Right atrium auricular region (tissue), 2 donors: ENCODE measurements at regions not wholly inside any gene's neighbourhood (a gene's known extent, or its start where the extent isn't known, plus 50 kb on each side); places are given as distances from the start of the nearest gene placed in this dataset.

Experiments used
- DNase-seq: peaks from one replicate; pipeline ENCODE4 v3.0.0-alpha.2; 2019; ENCODE audit warnings: low spot score
- H3K27ac ChIP-seq, 2 donors: fragments of 200-600 bp; sonication (generic); 1 replicate in 1 of 2; 2 replicates in 1 of 2; pipeline ENCODE4 v1.5.1; 2016 to 2019
- H3K27me3 ChIP-seq, 2 donors: fragments of 200-600 bp; sonication (generic); one replicate each; pipeline versions ENCODE4 v1.5.1 to v1.6.0; 2017 to 2019
- H3K36me3 ChIP-seq: fragments of 200-600 bp; sonication (generic); one replicate; pipeline ENCODE4 v1.5.1; 2016
- H3K4me1 ChIP-seq, 2 donors: fragments of 200-600 bp; sonication (generic); one replicate each; pipeline versions ENCODE4 v1.5.1 to v1.6.0; 2017 to 2019
- H3K4me3 ChIP-seq, 2 donors: fragments of 200-600 bp; sonication (generic); 1 replicate in 1 of 2; 2 replicates in 1 of 2; pipeline ENCODE4 v1.5.1; 2017 to 2019; ENCODE audit warnings: mild to moderate bottlenecking in 1 of 2, moderate library complexity in 1 of 2
- H3K9me3 ChIP-seq, 2 donors: fragments of 200-600 bp; sonication (generic); one replicate each; pipeline ENCODE4 v1.5.1; 2019
- TF ChIP-seq, protein P1 (sequence below), 2 donors: fragments of 200-600 bp; sonication (generic); IDR thresholded peaks; one replicate each; pipeline ENCODE4 v1.5.1; 2019; ENCODE audit warnings: antibody characterized with exemption in 2 of 2

DNA sequence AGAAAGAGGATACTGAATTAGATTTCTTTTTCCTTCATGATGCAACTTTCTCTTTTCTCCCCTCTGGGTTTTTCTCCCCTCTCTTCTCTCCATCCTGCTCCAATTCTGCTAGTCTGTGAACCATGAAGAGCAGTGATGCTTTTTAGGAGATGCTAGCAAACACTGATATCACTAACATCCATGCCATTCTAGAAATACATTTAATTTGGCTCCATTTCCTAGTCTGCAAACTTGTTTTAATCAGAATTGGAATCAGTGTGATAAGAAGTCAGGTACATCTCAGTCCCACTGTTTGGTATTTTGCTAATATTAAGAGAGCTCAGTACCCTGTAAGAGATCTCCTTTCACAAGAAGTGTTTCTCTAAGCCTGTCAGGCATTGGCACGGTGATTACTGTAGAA lies 437.1 kb downstream of the RWDD3 start:
- no peak for DNase-seq

DNA sequence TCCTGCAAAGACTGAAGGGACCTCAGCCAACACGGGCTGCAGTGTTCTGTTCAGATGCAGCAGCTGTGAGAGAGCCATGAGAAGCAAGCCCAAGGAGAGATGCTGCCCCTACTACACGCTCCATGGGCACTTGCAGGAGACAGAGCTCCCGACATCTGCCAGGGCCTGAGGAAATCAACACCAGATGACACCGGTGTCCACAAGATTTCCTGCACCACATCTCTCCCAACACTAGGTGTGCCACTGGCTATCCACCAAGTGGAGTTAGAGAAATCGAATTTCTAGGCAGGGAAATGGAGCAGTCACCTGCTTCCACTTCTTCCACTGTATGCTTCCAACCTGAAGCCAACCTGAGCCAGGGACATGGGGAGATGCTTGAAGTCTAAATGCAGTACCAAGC lies 445.3 kb downstream of the RWDD3 start:
- Histone ChIP-seq H3K4me3 (no peak overlapping the region), H3K4me1 (no peaks in the 10 kb centered on the region), H3K36me3 (no peaks in the 10 kb centered on the region), H3K27ac (no peak overlapping the region), H3K9me3 (no peaks in the 10 kb centered on the region), H3K27me3 (no peaks in the 10 kb centered on the region)
- TF ChIP-seq, protein P1, sequence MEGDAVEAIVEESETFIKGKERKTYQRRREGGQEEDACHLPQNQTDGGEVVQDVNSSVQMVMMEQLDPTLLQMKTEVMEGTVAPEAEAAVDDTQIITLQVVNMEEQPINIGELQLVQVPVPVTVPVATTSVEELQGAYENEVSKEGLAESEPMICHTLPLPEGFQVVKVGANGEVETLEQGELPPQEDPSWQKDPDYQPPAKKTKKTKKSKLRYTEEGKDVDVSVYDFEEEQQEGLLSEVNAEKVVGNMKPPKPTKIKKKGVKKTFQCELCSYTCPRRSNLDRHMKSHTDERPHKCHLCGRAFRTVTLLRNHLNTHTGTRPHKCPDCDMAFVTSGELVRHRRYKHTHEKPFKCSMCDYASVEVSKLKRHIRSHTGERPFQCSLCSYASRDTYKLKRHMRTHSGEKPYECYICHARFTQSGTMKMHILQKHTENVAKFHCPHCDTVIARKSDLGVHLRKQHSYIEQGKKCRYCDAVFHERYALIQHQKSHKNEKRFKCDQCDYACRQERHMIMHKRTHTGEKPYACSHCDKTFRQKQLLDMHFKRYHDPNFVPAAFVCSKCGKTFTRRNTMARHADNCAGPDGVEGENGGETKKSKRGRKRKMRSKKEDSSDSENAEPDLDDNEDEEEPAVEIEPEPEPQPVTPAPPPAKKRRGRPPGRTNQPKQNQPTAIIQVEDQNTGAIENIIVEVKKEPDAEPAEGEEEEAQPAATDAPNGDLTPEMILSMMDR (IDR thresholded peaks at IDR 0.05): no peak
- no peak for DNase-seq

More for the DNA sequence above, 437.1 kb downstream of the RWDD3 start:
- Histone ChIP-seq H3K27ac (no peak overlapping the region), H3K36me3 (no peaks in the 10 kb centered on the region), H3K27me3 (no peaks in the 10 kb centered on the region), H3K4me3 (no peak overlapping the region), H3K4me1 (no peaks in the 10 kb centered on the region), H3K9me3 (no peaks in the 10 kb centered on the region)
- TF ChIP-seq, protein P1 (IDR thresholded peaks at IDR 0.05): no peak

DNA sequence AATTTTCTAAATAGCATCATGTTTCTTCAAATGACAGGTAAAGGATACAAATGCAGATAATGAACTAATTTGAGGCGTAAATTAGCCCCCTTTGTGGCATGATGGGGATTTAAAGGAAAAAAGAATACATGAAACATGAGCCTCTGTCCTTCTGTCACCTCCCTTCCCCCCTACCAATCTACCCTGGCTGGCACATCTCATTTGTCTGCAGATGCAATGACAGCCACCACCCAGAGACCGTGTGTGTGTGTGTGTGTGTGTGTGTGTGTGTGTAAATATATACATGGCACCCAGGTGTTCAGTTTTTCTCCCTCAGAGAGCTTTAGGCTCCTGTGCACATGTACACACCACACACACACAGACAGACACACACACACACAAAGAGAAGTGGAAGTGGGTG lies 451.1 kb downstream of the RWDD3 start:
- H3K27ac ChIP-seq: no peak overlapping the region
- no peaks in the 10 kb centered on the region for H3K4me1 ChIP-seq
- H3K36me3 ChIP-seq: no peaks in the 10 kb centered on the region
- DNase-seq: no peak
- TF ChIP-seq, protein P1 (IDR thresholded peaks at IDR 0.05): no peak
- H3K27me3 ChIP-seq: no peaks in the 10 kb centered on the region
- no peaks in the 10 kb centered on the region for H3K9me3 ChIP-seq
- no peak overlapping the region for H3K4me3 ChIP-seq

DNA sequence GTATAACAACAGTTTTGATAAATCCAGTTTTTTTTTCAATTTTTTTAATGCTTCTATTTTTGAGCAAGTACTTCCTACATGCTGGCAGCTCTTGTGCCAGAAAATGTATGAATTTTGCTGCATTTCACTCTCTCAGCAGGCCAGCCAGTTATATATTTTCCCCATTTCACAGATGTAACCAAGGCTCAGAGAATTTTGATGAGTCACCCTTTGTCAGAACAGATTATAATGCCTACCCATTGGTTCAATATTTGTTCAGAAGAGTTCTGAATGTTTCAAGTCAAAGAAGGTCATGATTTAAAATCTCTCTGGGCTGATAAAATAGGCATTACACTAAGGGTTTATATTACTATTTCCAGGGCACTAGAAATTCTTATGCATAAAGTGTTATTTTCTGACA lies 452.2 kb downstream of the RWDD3 start:
- Histone ChIP-seq H3K27me3 (no peaks in the 10 kb centered on the region), H3K4me1 (no peaks in the 10 kb centered on the region), H3K27ac (no peak overlapping the region), H3K9me3 (no peaks in the 10 kb centered on the region), H3K4me3 (no peak overlapping the region), H3K36me3 (no peaks in the 10 kb centered on the region)
- TF ChIP-seq, protein P1 (IDR thresholded peaks at IDR 0.05): no peak
- no peak for DNase-seq

DNA sequence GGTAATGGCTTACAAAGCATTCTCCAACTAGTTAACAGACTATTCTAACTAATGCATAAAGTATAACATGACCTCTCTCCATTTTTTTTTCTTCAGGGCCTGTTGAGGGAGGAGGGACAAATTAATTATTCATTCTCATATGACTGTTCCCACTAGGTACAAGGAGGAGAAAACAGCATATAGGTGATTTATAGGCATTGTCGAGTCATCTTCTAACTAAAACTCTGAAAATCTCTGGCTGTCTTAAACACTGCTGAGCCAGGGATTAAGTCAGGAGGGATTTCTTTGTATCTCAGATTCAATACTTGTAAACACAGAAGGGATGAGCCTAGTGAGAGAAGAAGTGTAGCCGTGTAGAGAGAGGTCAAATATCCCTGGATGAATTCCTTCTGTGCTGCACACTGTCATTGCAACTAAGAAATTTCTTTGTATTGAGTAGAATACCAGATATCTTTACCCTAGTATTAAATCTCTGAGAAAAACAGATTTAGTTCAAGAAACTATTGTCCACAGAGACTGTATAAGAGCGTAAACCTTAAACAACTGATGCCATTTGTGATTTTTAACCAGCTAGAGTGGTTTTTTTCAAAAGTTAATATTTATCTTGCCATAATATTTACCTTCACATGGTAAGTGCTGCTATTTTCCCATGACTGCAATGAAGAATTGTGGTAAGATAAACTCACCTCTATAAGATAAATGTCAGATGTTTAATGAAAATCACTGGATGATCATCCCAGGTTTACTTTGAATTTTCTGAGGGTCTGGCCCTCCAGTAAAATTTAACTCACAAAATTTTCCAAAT lies 465.3 kb downstream of the RWDD3 start:
- Histone ChIP-seq H3K27ac (no peak overlapping the region), H3K36me3 (no peaks in the 10 kb centered on the region), H3K9me3 (peaks cover 5 to 25% of the 10 kb centered on the region in 2 donors), H3K4me3 (no peak overlapping the region), H3K4me1 (no peaks in the 10 kb centered on the region), H3K27me3 (no peaks in the 10 kb centered on the region)
- DNase-seq: no peak
- TF ChIP-seq, protein P1 (IDR thresholded peaks at IDR 0.05): no peak
